GDM1 (cell line): ENCODE measurements at regions not wholly inside any gene's neighbourhood (a gene's known extent, or its start where the extent isn't known, plus 50 kb on each side); places are given as distances from the start of the nearest gene placed in this dataset.

ENCODE experiments used
- DNase-seq: peaks from one replicate; lab custom pipeline; 2025; lab: John Stamatoyannopoulos, UW

GRCh38 chr2:15045054-15045453 lies 412.5 kb downstream of the LRATD1 start:
- DNase-seq: no peak

GRCh38 chr2:15047184-15047583 lies 414.7 kb downstream of the LRATD1 start:
- no peak for DNase-seq

- no peak for DNase-seq
Observed at GRCh38 chr2:15048000-15048399, 415.5 kb downstream of the LRATD1 start.

- no peak for DNase-seq
Observed at GRCh38 chr2:15049096-15049993, 416.8 kb downstream of the LRATD1 start.

- no peak for DNase-seq
Observed at GRCh38 chr2:15050483-15050882, 418.0 kb downstream of the LRATD1 start.

GRCh38 chr2:15053542-15053941 lies 421.0 kb downstream of the LRATD1 start:
- DNase-seq: no peak

GRCh38 chr2:15058015-15058720 lies 425.7 kb downstream of the LRATD1 start:
- no peak for DNase-seq

GRCh38 chr2:15058721-15059157 lies 426.2 kb downstream of the LRATD1 start:
- DNase-seq: no peak

- DNase-seq: no peak
Observed at GRCh38 chr2:15059870-15060512, 427.5 kb downstream of the LRATD1 start.

- DNase-seq: no peak
Observed at GRCh38 chr2:15061268-15061667, 428.8 kb downstream of the LRATD1 start.

- no peak for DNase-seq
Observed at GRCh38 chr2:15066138-15066537, 433.6 kb downstream of the LRATD1 start.

GRCh38 chr2:15069149-15069548 lies 436.6 kb downstream of the LRATD1 start:
- no peak for DNase-seq

GRCh38 chr2:15072836-15073235 lies 440.3 kb downstream of the LRATD1 start:
- no peak for DNase-seq

- DNase-seq: no peak
Observed at GRCh38 chr2:15073664-15074063, 441.1 kb downstream of the LRATD1 start.

- no peak for DNase-seq
Observed at GRCh38 chr2:15074319-15074718, 441.8 kb downstream of the LRATD1 start.

GRCh38 chr2:15074751-15075700 lies 442.5 kb downstream of the LRATD1 start:
- no peak for DNase-seq

GRCh38 chr2:15076668-15077067 lies 444.2 kb downstream of the LRATD1 start:
- no peak for DNase-seq

- no peak for DNase-seq
Observed at GRCh38 chr2:15081356-15081755, 448.8 kb downstream of the LRATD1 start.

- no peak for DNase-seq
Observed at GRCh38 chr2:15082105-15083058, 449.9 kb downstream of the LRATD1 start.

GRCh38 chr2:15084826-15085489 lies 452.4 kb downstream of the LRATD1 start:
- no peak for DNase-seq
